ENCODE measurements at regions not wholly inside any gene's neighbourhood (a gene's known extent, or its start where the extent isn't known, plus 50 kb on each side); places are given as distances from the start of the nearest gene placed in this dataset.

DNA sequence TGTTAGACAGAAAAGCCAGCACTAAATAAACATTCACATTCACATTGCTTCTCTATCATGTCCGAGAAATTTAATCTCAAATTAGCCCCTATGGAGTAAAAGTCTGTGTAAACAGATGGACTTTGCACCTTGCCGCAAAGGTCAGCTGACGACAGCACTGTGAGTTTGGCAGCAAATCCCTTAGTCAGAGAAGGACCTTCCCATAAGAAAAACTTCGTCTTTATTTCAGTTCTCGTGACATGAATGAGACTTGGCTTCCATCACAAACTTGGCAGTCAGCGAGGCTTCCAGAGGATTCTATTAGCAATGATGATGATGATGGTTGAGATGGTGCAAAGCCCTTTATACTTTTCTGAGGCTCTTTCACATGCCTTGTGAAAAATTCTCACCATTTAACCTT lies 133.7 kb upstream of the IFNGR1 start:
- Histone ChIP-seq H3K9me3 (ENCODE audit: low read depth, low read length, poor library complexity, severe bottlenecking) (no peaks in the 10 kb centered on the region), H3K4me3 (ENCODE audit: low read depth, low read length, poor library complexity, severe bottlenecking) (no peak overlapping the region), H3K36me3 (ENCODE audit: insufficient read depth, low read length, poor library complexity, severe bottlenecking) (no peaks in the 10 kb centered on the region), H3K27me3 (replicated peaks; ENCODE audit: insufficient read depth, low read depth, low read length, poor library complexity) (no peaks in the 10 kb centered on the region), H3K4me1 (ENCODE audit: insufficient read depth, low read length, poor library complexity, severe bottlenecking) (no peaks in the 10 kb centered on the region), H3K27ac (ENCODE audit: low read depth, low read length, poor library complexity, severe bottlenecking) (no peak overlapping the region)
- intact Hi-C loops (cut with micrococcal nuclease; ENCODE audit: unreplicated experiment): no loop called here
- TF ChIP-seq, protein P1, sequence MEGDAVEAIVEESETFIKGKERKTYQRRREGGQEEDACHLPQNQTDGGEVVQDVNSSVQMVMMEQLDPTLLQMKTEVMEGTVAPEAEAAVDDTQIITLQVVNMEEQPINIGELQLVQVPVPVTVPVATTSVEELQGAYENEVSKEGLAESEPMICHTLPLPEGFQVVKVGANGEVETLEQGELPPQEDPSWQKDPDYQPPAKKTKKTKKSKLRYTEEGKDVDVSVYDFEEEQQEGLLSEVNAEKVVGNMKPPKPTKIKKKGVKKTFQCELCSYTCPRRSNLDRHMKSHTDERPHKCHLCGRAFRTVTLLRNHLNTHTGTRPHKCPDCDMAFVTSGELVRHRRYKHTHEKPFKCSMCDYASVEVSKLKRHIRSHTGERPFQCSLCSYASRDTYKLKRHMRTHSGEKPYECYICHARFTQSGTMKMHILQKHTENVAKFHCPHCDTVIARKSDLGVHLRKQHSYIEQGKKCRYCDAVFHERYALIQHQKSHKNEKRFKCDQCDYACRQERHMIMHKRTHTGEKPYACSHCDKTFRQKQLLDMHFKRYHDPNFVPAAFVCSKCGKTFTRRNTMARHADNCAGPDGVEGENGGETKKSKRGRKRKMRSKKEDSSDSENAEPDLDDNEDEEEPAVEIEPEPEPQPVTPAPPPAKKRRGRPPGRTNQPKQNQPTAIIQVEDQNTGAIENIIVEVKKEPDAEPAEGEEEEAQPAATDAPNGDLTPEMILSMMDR (conservative IDR thresholded peaks at IDR 0.05; ENCODE audit: low read depth, low read length): no peak
- no peak for TF ChIP-seq EZH2 (IDR thresholded peaks at IDR 0.05; ENCODE audit: borderline replicate concordance, low read depth, low read length, poor library complexity, severe bottlenecking)
- CTCF ChIA-PET: interaction anchor here (0.6 kb wide), 1 partner anchor 655 kb away, joined by 3 read pairs; no protein-coding TSS in a partner anchor
- POLR2A ChIA-PET (ENCODE audit: low non-redundant PET): no interaction called here
- DNase-seq (ENCODE audit: low spot score): no peak
- no TSS peak for BruUV-seq (replicated peaks)

DNA sequence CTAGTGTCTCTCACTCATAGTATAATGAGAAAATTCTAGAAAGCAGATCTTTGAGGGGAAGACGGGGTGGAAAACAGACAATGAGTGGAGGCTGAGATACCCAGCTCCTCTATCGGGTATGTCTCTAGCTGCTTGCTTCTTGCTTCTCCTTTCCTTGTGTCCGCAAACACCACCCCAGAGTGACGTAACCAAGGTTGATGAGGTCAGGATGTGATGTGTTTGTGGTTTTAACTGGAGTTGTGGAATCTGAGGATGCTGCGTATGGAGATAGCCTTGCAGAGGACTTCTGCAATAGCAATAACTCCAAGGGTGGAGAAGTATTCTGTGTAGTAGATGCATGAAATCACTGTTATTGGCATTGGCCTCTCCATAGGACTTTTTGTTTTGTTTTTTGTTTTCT lies 132.7 kb upstream of the IFNGR1 start:
- CTCF ChIA-PET: no interaction called here
- no peak overlapping the region for H3K4me3 ChIP-seq (ENCODE audit: low read depth, low read length, poor library complexity, severe bottlenecking)
- H3K9me3 ChIP-seq (ENCODE audit: low read depth, low read length, poor library complexity, severe bottlenecking): no peaks in the 10 kb centered on the region
- POLR2A ChIA-PET (ENCODE audit: low non-redundant PET): no interaction called here
- H3K36me3 ChIP-seq (ENCODE audit: insufficient read depth, low read length, poor library complexity, severe bottlenecking): no peaks in the 10 kb centered on the region
- H3K4me1 ChIP-seq (ENCODE audit: insufficient read depth, low read length, poor library complexity, severe bottlenecking): no peaks in the 10 kb centered on the region
- no peak for DNase-seq (ENCODE audit: low spot score)
- intact Hi-C loops (cut with micrococcal nuclease; ENCODE audit: unreplicated experiment): no loop called here
- no peaks in the 10 kb centered on the region for H3K27me3 ChIP-seq (replicated peaks; ENCODE audit: insufficient read depth, low read depth, low read length, poor library complexity)
- no peak overlapping the region for H3K27ac ChIP-seq (ENCODE audit: low read depth, low read length, poor library complexity, severe bottlenecking)
- TF ChIP-seq EZH2 (IDR thresholded peaks at IDR 0.05; ENCODE audit: borderline replicate concordance, low read depth, low read length, poor library complexity, severe bottlenecking): no peak
- TF ChIP-seq, protein P1 (conservative IDR thresholded peaks at IDR 0.05; ENCODE audit: low read depth, low read length): no peak
- no TSS peak for BruUV-seq (replicated peaks)

DNA sequence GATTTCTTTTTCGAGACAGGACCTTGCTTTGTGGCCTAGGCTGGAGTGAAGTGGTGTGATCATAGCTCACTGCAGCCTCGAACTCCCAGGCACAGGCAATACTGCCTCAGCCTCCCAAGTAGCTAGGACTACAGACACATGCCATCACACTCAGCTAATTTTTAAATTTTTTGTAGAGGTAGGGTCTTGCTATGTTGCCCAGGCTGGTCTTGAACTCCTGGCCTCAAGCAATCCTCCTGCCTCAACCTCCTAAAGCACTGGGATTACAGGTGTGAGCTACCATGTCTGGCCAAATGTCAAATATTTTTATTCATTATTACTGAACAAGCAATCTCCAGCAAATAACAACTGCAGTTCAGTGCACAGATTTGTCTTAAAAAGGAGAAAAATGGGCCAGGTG lies 131.7 kb upstream of the IFNGR1 start:
- no peak for TF ChIP-seq EZH2 (IDR thresholded peaks at IDR 0.05; ENCODE audit: borderline replicate concordance, low read depth, low read length, poor library complexity, severe bottlenecking)
- TF ChIP-seq, protein P1 (conservative IDR thresholded peaks at IDR 0.05; ENCODE audit: low read depth, low read length): no peak
- DNase-seq (ENCODE audit: low spot score): no peak
- Histone ChIP-seq H3K27ac (ENCODE audit: low read depth, low read length, poor library complexity, severe bottlenecking) (no peak overlapping the region), H3K9me3 (ENCODE audit: low read depth, low read length, poor library complexity, severe bottlenecking) (no peaks in the 10 kb centered on the region), H3K4me1 (ENCODE audit: insufficient read depth, low read length, poor library complexity, severe bottlenecking) (no peaks in the 10 kb centered on the region), H3K4me3 (ENCODE audit: low read depth, low read length, poor library complexity, severe bottlenecking) (no peak overlapping the region), H3K36me3 (ENCODE audit: insufficient read depth, low read length, poor library complexity, severe bottlenecking) (no peaks in the 10 kb centered on the region), H3K27me3 (replicated peaks; ENCODE audit: insufficient read depth, low read depth, low read length, poor library complexity) (peaks cover 6% of the 10 kb centered on the region)
- no TSS peak for BruUV-seq (replicated peaks)
- ChIA-PET CTCF (no interaction called here), POLR2A (ENCODE audit: low non-redundant PET) (no interaction called here)
- intact Hi-C loops (cut with micrococcal nuclease; ENCODE audit: unreplicated experiment): no loop called here
